ENCODE measurements at regions not wholly inside any gene's neighbourhood (a gene's known extent, or its start where the extent isn't known, plus 50 kb on each side); places are given as distances from the start of the nearest gene placed in this dataset.

- FAIRE-seq = no peak
These were observed 89.7 kb upstream of the TAB2 start for GRCh38 chr6:149227796-149228195.

GRCh38 chr6:149228311-149228955, 89.1 kb upstream of the TAB2 start:
- no peak overlapping the region for H3K27ac ChIP-seq
- intact Hi-C loops (cut with DNase I) = no loop called here
- no peak for ATAC-seq
- H3K9me3 ChIP-seq = no peaks in the 10 kb centered on the region
- no peak for DNase-seq
- no peaks in the 10 kb centered on the region for H3K27me3 ChIP-seq
- no peak for TF ChIP-seq CTCF (IDR thresholded peaks at IDR 0.05)
- H3K4me3 ChIP-seq = no peak overlapping the region
- H3K36me3 ChIP-seq = no peaks in the 10 kb centered on the region
- FAIRE-seq = no peak
- peaks cover 0 to 15% (median 8%) of the 10 kb centered on the region in 3 donors for H3K4me1 ChIP-seq
- WGBS, 2 donors = 85 to 86% methylated on average over 12 of the region's 12 CpGs

More at GRCh38 chr6:149227796-149228195, 89.7 kb upstream of the TAB2 start:
- Histone ChIP-seq H3K4me1 (peaks cover 0 to 9% (median 5%) of the 10 kb centered on the region in 3 donors), H3K27ac (no peak overlapping the region), H3K36me3 (no peaks in the 10 kb centered on the region), H3K4me3 (no peak overlapping the region), H3K9me3 (no peaks in the 10 kb centered on the region), H3K27me3 (no peaks in the 10 kb centered on the region)
- intact Hi-C loops (cut with DNase I) = no loop called here
- ATAC-seq (no peak), DNase-seq (no peak)
- WGBS, 2 donors = 84 to 89% methylated on average over 5 of the region's 5 CpGs
- TF ChIP-seq CTCF (IDR thresholded peaks at IDR 0.05) = no peak

GRCh38 chr6:149229096-149229495, 88.4 kb upstream of the TAB2 start:
- Histone ChIP-seq H3K36me3 (no peaks in the 10 kb centered on the region), H3K4me3 (no peak overlapping the region), H3K9me3 (no peaks in the 10 kb centered on the region), H3K4me1 (peaks cover 0 to 18% (median 6%) of the 10 kb centered on the region in 3 donors), H3K27ac (no peak overlapping the region), H3K27me3 (no peaks in the 10 kb centered on the region)
- intact Hi-C loops (cut with DNase I) = no loop called here
- peak in 1 of 4 donors; percentile 79 for ATAC-seq
- TF ChIP-seq CTCF (IDR thresholded peaks at IDR 0.05) = no peak
- no peak for DNase-seq
- 49 to 50% methylated on average over 6 of the region's 6 CpGs for WGBS, 2 donors
- no peak for FAIRE-seq

GRCh38 chr6:149230712-149231460, 86.6 kb upstream of the TAB2 start:
- no peak for FAIRE-seq

More at GRCh38 chr6:149230712-149231460, 86.6 kb upstream of the TAB2 start:
- DNase-seq (no peak), ATAC-seq (peak in 1 of 4 donors; percentile 14)
- Histone ChIP-seq H3K4me3 (no peak overlapping the region), H3K4me1 (peaks cover 9 to 33% (median 16%) of the 10 kb centered on the region in 3 donors), H3K27me3 (no peaks in the 10 kb centered on the region), H3K9me3 (no peaks in the 10 kb centered on the region), H3K27ac (no peak overlapping the region), H3K36me3 (no peaks in the 10 kb centered on the region)
- TF ChIP-seq CTCF (IDR thresholded peaks at IDR 0.05) = no peak
- 89 to 96% methylated on average over 5 of the region's 5 CpGs for WGBS, 2 donors
- intact Hi-C loops (cut with DNase I) = loop anchor here in 1 of 3 donors (10.0 kb wide), 1 partner anchor 136 kb away; no protein-coding TSS in a partner anchor

Measured in pancreas (tissue), 10 donors.